ENCODE measurements at regions not wholly inside any gene's neighbourhood (a gene's known extent, or its start where the extent isn't known, plus 50 kb on each side); places are given as distances from the start of the nearest gene placed in this dataset.
"Not testable (repeated sequence)": the region's sequence is repeated elsewhere in the genome, so short reads cannot be mapped to it uniquely, and the experiment has no call there.

GRCh38 chr5:39943811-39944210, 519.0 kb upstream of the DAB2 start:
- no peak for DNase-seq

GRCh38 chr5:39942606-39943005, 517.8 kb upstream of the DAB2 start:
- no peak for DNase-seq

GRCh38 chr5:39941416-39941815, 516.6 kb upstream of the DAB2 start:
- no peak for DNase-seq

- DNase-seq, result no peak
These were observed 510.1 kb upstream of the DAB2 start for GRCh38 chr5:39934830-39935229.

GRCh38 chr5:39933061-39933460, 508.3 kb upstream of the DAB2 start:
- DNase-seq, result no peak

- DNase-seq, result no peak
These were observed 503.9 kb upstream of the DAB2 start for GRCh38 chr5:39928709-39929108.

- DNase-seq, result no peak
These were observed 495.1 kb upstream of the DAB2 start for GRCh38 chr5:39919876-39920275.

- DNase-seq, result no peak
These were observed 488.1 kb upstream of the DAB2 start for GRCh38 chr5:39912906-39913305.

- not testable (repeated sequence) for DNase-seq
These were observed 482.6 kb upstream of the DAB2 start for GRCh38 chr5:39907267-39907951.

- DNase-seq, result no peak
These were observed 481.4 kb upstream of the DAB2 start for GRCh38 chr5:39906146-39906545.

GRCh38 chr5:39905356-39905755, 480.6 kb upstream of the DAB2 start:
- DNase-seq, result no peak

- no peak for DNase-seq
These were observed 477.8 kb upstream of the DAB2 start for GRCh38 chr5:39902626-39903025.

GRCh38 chr5:39898731-39899130, 474.0 kb upstream of the DAB2 start:
- DNase-seq, result no peak

GRCh38 chr5:39896706-39897105, 471.9 kb upstream of the DAB2 start:
- no peak for DNase-seq

- DNase-seq, result no peak
These were observed 471.3 kb upstream of the DAB2 start for GRCh38 chr5:39896104-39896503.

GRCh38 chr5:39892708-39893107, 467.9 kb upstream of the DAB2 start:
- no peak for DNase-seq

- DNase-seq, result no peak
These were observed 466.6 kb upstream of the DAB2 start for GRCh38 chr5:39891376-39891775.

- DNase-seq, result no peak
These were observed 456.2 kb upstream of the DAB2 start for GRCh38 chr5:39880985-39881384.

- no peak for DNase-seq
These were observed 452.7 kb upstream of the DAB2 start for GRCh38 chr5:39877479-39877878.

- DNase-seq, result no peak
These were observed 451.4 kb upstream of the DAB2 start for GRCh38 chr5:39876146-39876545.

- no peak for DNase-seq
These were observed 445.4 kb upstream of the DAB2 start for GRCh38 chr5:39870137-39870536.

GRCh38 chr5:39869396-39869795, 444.6 kb upstream of the DAB2 start:
- DNase-seq, result no peak

GRCh38 chr5:39867923-39868322, 443.1 kb upstream of the DAB2 start:
- DNase-seq, result no peak

GRCh38 chr5:39863926-39864552, 439.3 kb upstream of the DAB2 start:
- no peak for DNase-seq

- no peak for DNase-seq
These were observed 432.3 kb upstream of the DAB2 start for GRCh38 chr5:39857041-39857440.
